ENCODE measurements at regions not wholly inside any gene's neighbourhood (a gene's known extent, or its start where the extent isn't known, plus 50 kb on each side); places are given as distances from the start of the nearest gene placed in this dataset.

- no peaks in the 10 kb centered on the region for H3K27me3 ChIP-seq (ENCODE audit: low read depth, low read length)
- no peak overlapping the region for H3K27ac ChIP-seq (ENCODE audit: low read length)
- TF ChIP-seq EZH2phosphoT487 (IDR thresholded peaks at IDR 0.05; ENCODE audit: low read depth) (no peak), CTCF (IDR thresholded peaks at IDR 0.05; ENCODE audit: low read depth, low read length) (no peak)
- H3K9me3 ChIP-seq (ENCODE audit: insufficient read depth, low read length) = no peaks in the 10 kb centered on the region
- H3K36me3 ChIP-seq (replicated peaks; ENCODE audit: low read depth, low read length) = no peaks in the 10 kb centered on the region
- H3K79me2 ChIP-seq (ENCODE audit: low read length) = no peaks in the 10 kb centered on the region
- no peaks in the 10 kb centered on the region for H4K20me1 ChIP-seq (ENCODE audit: insufficient read depth, low read length)
- H2AFZ ChIP-seq (ENCODE audit: low read depth, low read length) = no peak overlapping the region
- H3K4me2 ChIP-seq (ENCODE audit: low read length) = no peak overlapping the region
- no peak overlapping the region for H3K9ac ChIP-seq (ENCODE audit: low read length)
- no peaks in the 10 kb centered on the region for H3K4me1 ChIP-seq (ENCODE audit: low read length)
- no peak overlapping the region for H3K4me3 ChIP-seq (ENCODE audit: low read length)
Observed at GRCh38 chrX:39675619-39676018, 422.1 kb downstream of the BCOR start.

- Histone ChIP-seq H3K9ac (ENCODE audit: low read length) (no peak overlapping the region), H2AFZ (ENCODE audit: low read depth, low read length) (no peak overlapping the region), H3K4me3 (ENCODE audit: low read length) (no peak overlapping the region), H3K27ac (ENCODE audit: low read length) (no peak overlapping the region), H3K4me1 (ENCODE audit: low read length) (no peaks in the 10 kb centered on the region), H3K9me3 (ENCODE audit: insufficient read depth, low read length) (no peaks in the 10 kb centered on the region), H3K27me3 (ENCODE audit: low read depth, low read length) (no peaks in the 10 kb centered on the region), H3K36me3 (replicated peaks; ENCODE audit: low read depth, low read length) (no peaks in the 10 kb centered on the region), H3K4me2 (ENCODE audit: low read length) (no peak overlapping the region), H3K79me2 (ENCODE audit: low read length) (no peaks in the 10 kb centered on the region), H4K20me1 (ENCODE audit: insufficient read depth, low read length) (no peaks in the 10 kb centered on the region)
- TF ChIP-seq EZH2phosphoT487 (IDR thresholded peaks at IDR 0.05; ENCODE audit: low read depth) = no peak
Observed at GRCh38 chrX:39676434-39676833, 421.3 kb downstream of the BCOR start.

- no peak for TF ChIP-seq CTCF (IDR thresholded peaks at IDR 0.05; ENCODE audit: low read depth, low read length)
- TF ChIP-seq EZH2phosphoT487 (IDR thresholded peaks at IDR 0.05; ENCODE audit: low read depth) = no peak
- no peaks in the 10 kb centered on the region for H3K36me3 ChIP-seq (replicated peaks; ENCODE audit: low read depth, low read length)
- H3K27ac ChIP-seq (ENCODE audit: low read length) = no peak overlapping the region
- H3K9ac ChIP-seq (ENCODE audit: low read length) = no peak overlapping the region
- H3K4me2 ChIP-seq (ENCODE audit: low read length) = no peak overlapping the region
- no peaks in the 10 kb centered on the region for H3K79me2 ChIP-seq (ENCODE audit: low read length)
- H3K4me1 ChIP-seq (ENCODE audit: low read length) = no peaks in the 10 kb centered on the region
- no peaks in the 10 kb centered on the region for H4K20me1 ChIP-seq (ENCODE audit: insufficient read depth, low read length)
- H3K9me3 ChIP-seq (ENCODE audit: insufficient read depth, low read length) = no peaks in the 10 kb centered on the region
- no peaks in the 10 kb centered on the region for H3K27me3 ChIP-seq (ENCODE audit: low read depth, low read length)
- H2AFZ ChIP-seq (ENCODE audit: low read depth, low read length) = no peak overlapping the region
- no peak overlapping the region for H3K4me3 ChIP-seq (ENCODE audit: low read length)
Observed at GRCh38 chrX:39677585-39677977, 420.2 kb downstream of the BCOR start.

GRCh38 chrX:39677978-39678791 lies 419.6 kb downstream of the BCOR start:
- Histone ChIP-seq H4K20me1 (ENCODE audit: insufficient read depth, low read length) (no peaks in the 10 kb centered on the region), H3K9ac (ENCODE audit: low read length) (no peak overlapping the region), H3K4me3 (ENCODE audit: low read length) (no peak overlapping the region), H3K79me2 (ENCODE audit: low read length) (no peaks in the 10 kb centered on the region), H3K4me2 (ENCODE audit: low read length) (no peak overlapping the region), H3K4me1 (ENCODE audit: low read length) (no peaks in the 10 kb centered on the region), H3K36me3 (replicated peaks; ENCODE audit: low read depth, low read length) (no peaks in the 10 kb centered on the region), H3K27me3 (ENCODE audit: low read depth, low read length) (no peaks in the 10 kb centered on the region), H2AFZ (ENCODE audit: low read depth, low read length) (no peak overlapping the region), H3K9me3 (ENCODE audit: insufficient read depth, low read length) (no peaks in the 10 kb centered on the region), H3K27ac (ENCODE audit: low read length) (no peak overlapping the region)
- TF ChIP-seq CTCF (IDR thresholded peaks at IDR 0.05; ENCODE audit: low read depth, low read length) (no peak), EZH2phosphoT487 (IDR thresholded peaks at IDR 0.05; ENCODE audit: low read depth) (no peak)

Data from OCI-LY3 (cell line).